SK-N-SH treated with all-trans-retinoic acid at 6 μM for 48 hours (cell line): ENCODE measurements at regions not wholly inside any gene's neighbourhood (a gene's known extent, or its start where the extent isn't known, plus 50 kb on each side); places are given as distances from the start of the nearest gene placed in this dataset.

Experiments
- ATAC-seq: fragments of 200-7000 bp; cut with Tn5 transposase; 3 replicates; pipeline ENCODE4 v1.9.1; 2020; ENCODE audit warnings: mild to moderate bottlenecking, moderate library complexity
- ARNTL ChIP-seq: fragments of 450-650 bp; formaldehyde crosslinking; IDR thresholded peaks from 2 replicates; pipeline ENCODE4 v1.5.0; 2020; ENCODE audit warnings: low read depth, mild to moderate bottlenecking, moderate library complexity, borderline replicate concordance
- ESRRG ChIP-seq: fragments of 250-450 bp; sonication (Bioruptor Pico); IDR thresholded peaks from 2 replicates; pipeline ENCODE4 v1.6.1; 2021; ENCODE audit warnings: mild to moderate bottlenecking
- GLIS3 ChIP-seq: fragments of 250-450 bp; sonication (Bioruptor Pico); IDR thresholded peaks from 2 replicates; pipeline ENCODE4 v1.5.0; 2020; ENCODE audit warnings: mild to moderate bottlenecking, moderate library complexity
- ISL1 ChIP-seq: fragments of 250-450 bp; sonication (Bioruptor Pico); IDR thresholded peaks from 2 replicates; pipeline ENCODE4 v2.1.2; 2022; ENCODE audit warnings: mild to moderate bottlenecking, moderate library complexity
- OSR1 ChIP-seq: fragments of 250-450 bp; sonication (Bioruptor Pico); IDR thresholded peaks from 2 replicates; pipeline ENCODE4 v1.8.0; 2022; ENCODE audit warnings: moderate library complexity, mild to moderate bottlenecking, inconsistent platforms
- PPARA ChIP-seq: fragments of 250-450 bp; sonication (Bioruptor Pico); IDR thresholded peaks from 2 replicates; pipeline ENCODE4 v1.5.0; 2020; ENCODE audit warnings: mild to moderate bottlenecking, borderline replicate concordance
- SNAI2 ChIP-seq: fragments of 250-450 bp; sonication (Bioruptor Pico); IDR thresholded peaks from 2 replicates; pipeline ENCODE4 v1.5.0; 2020; ENCODE audit warnings: mild to moderate bottlenecking, moderate library complexity
- TCF4 ChIP-seq: fragments of 250-450 bp; sonication (Bioruptor Pico); IDR thresholded peaks from 2 replicates; pipeline ENCODE4 v1.8.0; 2021; ENCODE audit warnings: mild to moderate bottlenecking, moderate library complexity, borderline replicate concordance
- TOX ChIP-seq: fragments of 250-450 bp; sonication (Bioruptor Pico); IDR thresholded peaks from 2 replicates; pipeline ENCODE4 v1.8.0; 2021; ENCODE audit warnings: mild to moderate bottlenecking, moderate library complexity, borderline replicate concordance
- ZC3H10 ChIP-seq: fragments of 250-450 bp; sonication (Bioruptor Pico); IDR thresholded peaks from 2 replicates; pipeline ENCODE4 v1.5.1; 2021; ENCODE audit warnings: mild to moderate bottlenecking, moderate library complexity
- ZFP30 ChIP-seq: fragments of 450-650 bp; formaldehyde crosslinking; IDR thresholded peaks from 2 replicates; pipeline ENCODE4 v1.5.0; 2022; ENCODE audit warnings: mild to moderate bottlenecking, moderate library complexity
- ZNF565 ChIP-seq: fragments of 450-650 bp; formaldehyde crosslinking; conservative IDR thresholded peaks from 2 replicates; pipeline ENCODE4 v1.5.0; 2020; ENCODE audit warnings: low read depth, mild to moderate bottlenecking, moderate library complexity
- ZNF70 ChIP-seq: fragments of 450-650 bp; formaldehyde crosslinking; IDR thresholded peaks from 2 replicates; pipeline ENCODE4 v1.5.0; 2020; ENCODE audit warnings: mild to moderate bottlenecking, moderate library complexity
- ZNF8 ChIP-seq: fragments of 450-650 bp; formaldehyde crosslinking; IDR thresholded peaks from 2 replicates; pipeline ENCODE4 v1.5.0; 2020; ENCODE audit warnings: mild to moderate bottlenecking, moderate library complexity
- TF ChIP-seq, protein P1 (sequence below): fragments of 250-450 bp; sonication (Bioruptor Pico); IDR thresholded peaks from 2 replicates; pipeline ENCODE4 v1.5.1; 2020; ENCODE audit warnings: low read depth, mild to moderate bottlenecking, moderate library complexity
- TF ChIP-seq, protein P2 (sequence below): fragments of 250-450 bp; sonication (Bioruptor Pico); IDR thresholded peaks from 2 replicates; pipeline ENCODE4 v1.8.0; 2020; ENCODE audit warnings: mild to moderate bottlenecking, moderate library complexity, borderline replicate concordance
- TF ChIP-seq, protein P3 (sequence below): fragments of 250-450 bp; sonication (Bioruptor Pico); IDR thresholded peaks from 2 replicates; pipeline ENCODE4 v1.8.0; 2021; ENCODE audit warnings: low read depth, mild to moderate bottlenecking, moderate library complexity, borderline replicate concordance
- TF ChIP-seq, protein P4 (sequence below): fragments of 250-450 bp; sonication (Bioruptor Pico); IDR thresholded peaks from 2 replicates; pipeline ENCODE4 v1.5.0; 2020; ENCODE audit warnings: mild to moderate bottlenecking, moderate library complexity

DNA sequence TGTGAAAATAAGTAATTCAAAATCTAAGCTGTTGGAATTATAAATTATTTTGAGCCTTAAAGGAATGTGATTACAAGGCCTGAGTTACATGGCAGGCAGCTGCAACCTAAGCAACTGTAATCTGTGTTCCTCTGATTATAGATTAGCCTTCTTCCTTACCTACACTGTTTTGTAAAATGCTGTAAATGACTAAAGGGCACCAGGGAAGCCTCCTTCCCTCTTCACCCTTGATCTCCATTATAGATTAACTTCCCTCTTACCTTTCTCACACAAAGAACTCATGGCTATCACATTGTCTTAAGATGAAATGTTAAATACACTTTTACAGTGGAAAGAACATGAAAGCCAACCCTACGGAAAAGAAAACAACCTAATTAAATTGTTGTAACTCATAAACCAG is 423.7 kb upstream of the KLF12 start (continued):
- TF ChIP-seq, protein P1, sequence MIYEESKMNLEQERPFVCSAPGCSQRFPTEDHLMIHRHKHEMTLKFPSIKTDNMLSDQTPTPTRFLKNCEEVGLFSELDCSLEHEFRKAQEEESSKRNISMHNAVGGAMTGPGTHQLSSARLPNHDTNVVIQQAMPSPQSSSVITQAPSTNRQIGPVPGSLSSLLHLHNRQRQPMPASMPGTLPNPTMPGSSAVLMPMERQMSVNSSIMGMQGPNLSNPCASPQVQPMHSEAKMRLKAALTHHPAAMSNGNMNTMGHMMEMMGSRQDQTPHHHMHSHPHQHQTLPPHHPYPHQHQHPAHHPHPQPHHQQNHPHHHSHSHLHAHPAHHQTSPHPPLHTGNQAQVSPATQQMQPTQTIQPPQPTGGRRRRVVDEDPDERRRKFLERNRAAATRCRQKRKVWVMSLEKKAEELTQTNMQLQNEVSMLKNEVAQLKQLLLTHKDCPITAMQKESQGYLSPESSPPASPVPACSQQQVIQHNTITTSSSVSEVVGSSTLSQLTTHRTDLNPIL, result no peak
- TF ChIP-seq, protein P2, sequence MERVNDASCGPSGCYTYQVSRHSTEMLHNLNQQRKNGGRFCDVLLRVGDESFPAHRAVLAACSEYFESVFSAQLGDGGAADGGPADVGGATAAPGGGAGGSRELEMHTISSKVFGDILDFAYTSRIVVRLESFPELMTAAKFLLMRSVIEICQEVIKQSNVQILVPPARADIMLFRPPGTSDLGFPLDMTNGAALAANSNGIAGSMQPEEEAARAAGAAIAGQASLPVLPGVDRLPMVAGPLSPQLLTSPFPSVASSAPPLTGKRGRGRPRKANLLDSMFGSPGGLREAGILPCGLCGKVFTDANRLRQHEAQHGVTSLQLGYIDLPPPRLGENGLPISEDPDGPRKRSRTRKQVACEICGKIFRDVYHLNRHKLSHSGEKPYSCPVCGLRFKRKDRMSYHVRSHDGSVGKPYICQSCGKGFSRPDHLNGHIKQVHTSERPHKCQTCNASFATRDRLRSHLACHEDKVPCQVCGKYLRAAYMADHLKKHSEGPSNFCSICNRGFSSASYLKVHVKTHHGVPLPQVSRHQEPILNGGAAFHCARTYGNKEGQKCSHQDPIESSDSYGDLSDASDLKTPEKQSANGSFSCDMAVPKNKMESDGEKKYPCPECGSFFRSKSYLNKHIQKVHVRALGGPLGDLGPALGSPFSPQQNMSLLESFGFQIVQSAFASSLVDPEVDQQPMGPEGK (CRISPR knock-in tag), result no peak

DNA sequence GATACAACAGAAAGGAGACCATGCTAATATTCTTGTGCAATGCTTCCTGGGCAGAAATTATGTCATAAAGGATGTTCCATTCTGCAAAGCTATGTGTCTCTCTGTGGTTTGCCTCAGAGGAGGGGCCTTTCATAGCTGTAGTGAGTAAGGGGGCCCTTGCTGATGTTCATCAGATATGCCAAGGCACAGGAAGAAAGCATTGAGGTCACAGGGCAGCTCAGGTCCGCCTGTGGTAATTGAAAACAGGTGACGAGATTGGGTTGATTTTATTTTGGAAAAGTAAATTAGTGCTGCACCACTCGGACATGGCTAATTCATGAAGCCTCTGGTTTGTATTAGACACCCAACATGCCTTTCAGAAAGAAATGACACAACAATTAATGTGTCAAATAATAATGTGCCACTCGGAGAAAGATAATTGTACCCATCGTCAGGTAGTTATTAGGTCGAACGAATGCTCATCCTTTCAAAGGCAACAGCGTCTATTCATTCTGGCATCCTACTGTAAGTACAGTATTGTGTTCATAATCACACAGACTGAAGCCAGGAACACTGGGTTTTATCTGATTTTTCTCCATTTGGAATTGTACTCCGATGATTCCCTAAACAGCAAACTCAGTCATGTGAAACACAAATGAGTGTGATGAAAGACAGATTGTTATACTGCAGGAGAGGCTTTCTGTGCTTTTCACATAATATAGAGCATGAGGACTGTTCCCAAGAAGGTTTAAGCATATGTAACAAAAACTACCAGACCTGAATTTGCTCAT is 421.6 kb upstream of the KLF12 start:
- TF ChIP-seq GLIS3 (CRISPR knock-in tag) (no peak), PPARA (no peak), SNAI2 (no peak), ZC3H10 (no peak), OSR1 (CRISPR knock-in tag) (no peak), ZNF565 (no peak), ESRRG (no peak), ZNF70 (CRISPR knock-in tag) (peak; percentile 16), ARNTL (no peak), TCF4 (CRISPR knock-in tag) (peak; percentile 82), ISL1 (CRISPR knock-in tag) (no peak)
- TF ChIP-seq, protein P3, sequence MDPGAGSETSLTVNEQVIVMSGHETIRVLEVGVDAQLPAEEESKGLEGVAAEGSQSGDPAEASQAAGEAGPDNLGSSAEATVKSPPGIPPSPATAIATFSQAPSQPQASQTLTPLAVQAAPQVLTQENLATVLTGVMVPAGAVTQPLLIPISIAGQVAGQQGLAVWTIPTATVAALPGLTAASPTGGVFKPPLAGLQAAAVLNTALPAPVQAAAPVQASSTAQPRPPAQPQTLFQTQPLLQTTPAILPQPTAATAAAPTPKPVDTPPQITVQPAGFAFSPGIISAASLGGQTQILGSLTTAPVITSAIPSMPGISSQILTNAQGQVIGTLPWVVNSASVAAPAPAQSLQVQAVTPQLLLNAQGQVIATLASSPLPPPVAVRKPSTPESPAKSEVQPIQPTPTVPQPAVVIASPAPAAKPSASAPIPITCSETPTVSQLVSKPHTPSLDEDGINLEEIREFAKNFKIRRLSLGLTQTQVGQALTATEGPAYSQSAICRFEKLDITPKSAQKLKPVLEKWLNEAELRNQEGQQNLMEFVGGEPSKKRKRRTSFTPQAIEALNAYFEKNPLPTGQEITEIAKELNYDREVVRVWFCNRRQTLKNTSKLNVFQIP (CRISPR knock-in tag), result no peak
- TF ChIP-seq, protein P2 (CRISPR knock-in tag), result no peak
- TF ChIP-seq, protein P4, sequence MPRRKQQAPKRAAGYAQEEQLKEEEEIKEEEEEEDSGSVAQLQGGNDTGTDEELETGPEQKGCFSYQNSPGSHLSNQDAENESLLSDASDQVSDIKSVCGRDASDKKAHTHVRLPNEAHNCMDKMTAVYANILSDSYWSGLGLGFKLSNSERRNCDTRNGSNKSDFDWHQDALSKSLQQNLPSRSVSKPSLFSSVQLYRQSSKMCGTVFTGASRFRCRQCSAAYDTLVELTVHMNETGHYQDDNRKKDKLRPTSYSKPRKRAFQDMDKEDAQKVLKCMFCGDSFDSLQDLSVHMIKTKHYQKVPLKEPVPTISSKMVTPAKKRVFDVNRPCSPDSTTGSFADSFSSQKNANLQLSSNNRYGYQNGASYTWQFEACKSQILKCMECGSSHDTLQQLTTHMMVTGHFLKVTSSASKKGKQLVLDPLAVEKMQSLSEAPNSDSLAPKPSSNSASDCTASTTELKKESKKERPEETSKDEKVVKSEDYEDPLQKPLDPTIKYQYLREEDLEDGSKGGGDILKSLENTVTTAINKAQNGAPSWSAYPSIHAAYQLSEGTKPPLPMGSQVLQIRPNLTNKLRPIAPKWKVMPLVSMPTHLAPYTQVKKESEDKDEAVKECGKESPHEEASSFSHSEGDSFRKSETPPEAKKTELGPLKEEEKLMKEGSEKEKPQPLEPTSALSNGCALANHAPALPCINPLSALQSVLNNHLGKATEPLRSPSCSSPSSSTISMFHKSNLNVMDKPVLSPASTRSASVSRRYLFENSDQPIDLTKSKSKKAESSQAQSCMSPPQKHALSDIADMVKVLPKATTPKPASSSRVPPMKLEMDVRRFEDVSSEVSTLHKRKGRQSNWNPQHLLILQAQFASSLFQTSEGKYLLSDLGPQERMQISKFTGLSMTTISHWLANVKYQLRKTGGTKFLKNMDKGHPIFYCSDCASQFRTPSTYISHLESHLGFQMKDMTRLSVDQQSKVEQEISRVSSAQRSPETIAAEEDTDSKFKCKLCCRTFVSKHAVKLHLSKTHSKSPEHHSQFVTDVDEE (CRISPR knock-in tag), result peak; percentile 66; the same call in 1 of the 2 replicates
- peak; percentile 73 for ATAC-seq

DNA sequence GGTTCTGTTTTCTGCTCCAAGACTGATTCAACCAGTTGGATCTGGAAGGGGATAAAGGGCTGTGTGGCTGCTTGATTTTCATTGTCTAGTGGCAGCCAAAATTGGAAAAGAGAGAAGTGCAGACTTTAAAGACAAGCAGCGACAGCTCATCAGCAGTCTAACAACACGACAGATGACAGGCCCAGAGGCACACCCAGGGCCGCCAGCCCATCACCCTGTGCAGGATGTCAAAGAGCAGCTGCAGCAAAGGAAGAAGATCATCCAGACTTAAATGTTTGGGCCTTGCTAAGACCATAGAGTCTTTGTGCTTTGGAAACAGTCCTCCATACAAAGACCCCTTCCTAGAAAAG is 421.0 kb upstream of the KLF12 start:
- ATAC-seq, result peak; percentile 46; the same call in 2 of the 3 replicates

More for the DNA sequence above, 421.0 kb upstream of the KLF12 start:
- TF ChIP-seq ZNF565 (no peak), TOX (no peak), ZNF70 (CRISPR knock-in tag) (no peak), ZNF8 (CRISPR knock-in tag) (no peak), ISL1 (CRISPR knock-in tag) (no peak), ZFP30 (no peak), OSR1 (CRISPR knock-in tag) (no peak)
- TF ChIP-seq, protein P3 (CRISPR knock-in tag), result no peak
- TF ChIP-seq, protein P4 (CRISPR knock-in tag), result no peak
